WTC11 (cell line): ENCODE measurements at regions not wholly inside any gene's neighbourhood (a gene's known extent, or its start where the extent isn't known, plus 50 kb on each side); places are given as distances from the start of the nearest gene placed in this dataset.

Source experiments
- AR ChIP-seq: fragments of 250-450 bp; sonication (Bioruptor Pico); IDR thresholded peaks from 2 replicates; pipeline ENCODE4 v1.9.0; 2021; ENCODE audit warnings: mild to moderate bottlenecking
- ATF1 ChIP-seq: sonication (generic); formaldehyde crosslinking; IDR thresholded peaks from 2 replicates; pipeline ENCODE4 v1.8.1; 2023; ENCODE audit warnings: mild to moderate bottlenecking, moderate library complexity, missing genetic modification reagents
- ATF6 ChIP-seq: sonication (generic); formaldehyde crosslinking; IDR thresholded peaks from 2 replicates; pipeline ENCODE4 v1.8.1; 2023; ENCODE audit warnings: mild to moderate bottlenecking, missing genetic modification reagents
- CREM ChIP-seq: sonication (generic); formaldehyde crosslinking; IDR thresholded peaks from 2 replicates; pipeline ENCODE4 v1.8.1; 2022; ENCODE audit warnings: mild to moderate bottlenecking, missing genetic modification reagents, moderate library complexity
- CTCF ChIP-seq: fragments of 200-600 bp; IDR thresholded peaks from 2 replicates; pipeline ENCODE4 v1.8.0; 2022; ENCODE audit warnings: antibody characterized with exemption
- ESRRA ChIP-seq: sonication (generic); formaldehyde crosslinking; IDR thresholded peaks from 2 replicates; pipeline ENCODE4 v1.8.1; 2022; ENCODE audit warnings: mild to moderate bottlenecking, missing genetic modification reagents, borderline replicate concordance
- ETV6 ChIP-seq: sonication (generic); formaldehyde crosslinking; IDR thresholded peaks from 2 replicates; pipeline ENCODE4 v1.8.1; 2022; ENCODE audit warnings: mild to moderate bottlenecking, missing genetic modification reagents
- FOXP1 ChIP-seq: sonication (generic); formaldehyde crosslinking; IDR thresholded peaks from 2 replicates; pipeline ENCODE4 v1.8.0; 2022; ENCODE audit warnings: missing genetic modification reagents, mild to moderate bottlenecking, moderate library complexity, borderline replicate concordance
- FOXP4 ChIP-seq: sonication (generic); formaldehyde crosslinking; IDR thresholded peaks from 2 replicates; pipeline ENCODE4 v1.8.0; 2022; ENCODE audit warnings: mild to moderate bottlenecking, missing genetic modification reagents
- GTF2I ChIP-seq: fragments of 250-450 bp; sonication (Bioruptor Pico); conservative IDR thresholded peaks from 2 replicates; pipeline ENCODE4 v1.4.0; 2021; ENCODE audit warnings: mild to moderate bottlenecking
- IRF2 ChIP-seq: sonication (generic); formaldehyde crosslinking; IDR thresholded peaks from 2 replicates; pipeline ENCODE4 v1.8.0; 2022; ENCODE audit warnings: low read depth, missing genetic modification reagents, borderline replicate concordance
- JAZF1 ChIP-seq: fragments of 250-450 bp; sonication (Bioruptor Pico); IDR thresholded peaks from 2 replicates; pipeline ENCODE4 v1.9.0; 2021; ENCODE audit warnings: moderate library complexity, mild to moderate bottlenecking, inconsistent platforms
- KAT7 ChIP-seq: sonication (generic); formaldehyde crosslinking; IDR thresholded peaks from 2 replicates; pipeline ENCODE4 v1.8.1; 2023; ENCODE audit warnings: missing genetic modification reagents, mild to moderate bottlenecking, borderline replicate concordance
- MXD4 ChIP-seq: fragments of 250-450 bp; sonication (Bioruptor Pico); IDR thresholded peaks from 2 replicates; pipeline ENCODE4 v1.8.0; 2021; ENCODE audit warnings: mild to moderate bottlenecking, moderate library complexity, borderline replicate concordance
- NFATC4 ChIP-seq: fragments of 250-450 bp; sonication (Bioruptor Pico); IDR thresholded peaks from 2 replicates; pipeline ENCODE4 v1.9.0; 2021; ENCODE audit warnings: mild to moderate bottlenecking
- NFE2L1 ChIP-seq: sonication (generic); formaldehyde crosslinking; IDR thresholded peaks from 2 replicates; pipeline ENCODE4 v1.8.1; 2023; ENCODE audit warnings: missing genetic modification reagents
- NR1H2 ChIP-seq: sonication (generic); formaldehyde crosslinking; IDR thresholded peaks from 2 replicates; pipeline ENCODE4 v1.9.0; 2021; ENCODE audit warnings: mild to moderate bottlenecking, moderate library complexity, missing genetic modification reagents
- NR3C1 ChIP-seq: sonication (generic); formaldehyde crosslinking; conservative IDR thresholded peaks from 2 replicates; pipeline ENCODE4 v1.8.1; 2023; ENCODE audit warnings: low read depth, mild to moderate bottlenecking, missing genetic modification reagents
- RELA ChIP-seq: sonication (generic); formaldehyde crosslinking; IDR thresholded peaks from 2 replicates; pipeline ENCODE4 v1.8.1; 2022; ENCODE audit warnings: missing genetic modification reagents, mild to moderate bottlenecking, borderline replicate concordance
- RORB ChIP-seq: fragments of 250-450 bp; sonication (Bioruptor Pico); IDR thresholded peaks from 2 replicates; pipeline ENCODE4 v1.9.0; 2021; ENCODE audit warnings: mild to moderate bottlenecking
- SP1 ChIP-seq: sonication (generic); formaldehyde crosslinking; conservative IDR thresholded peaks from 2 replicates; pipeline ENCODE4 v1.8.1; 2022; ENCODE audit warnings: missing genetic modification reagents
- TCF7 ChIP-seq: sonication (generic); formaldehyde crosslinking; IDR thresholded peaks from 2 replicates; pipeline ENCODE4 v1.8.0; 2022; ENCODE audit warnings: mild to moderate bottlenecking, low read depth, missing genetic modification reagents, moderate library complexity
- ZBTB21 ChIP-seq: sonication (generic); formaldehyde crosslinking; IDR thresholded peaks from 2 replicates; pipeline ENCODE4 v1.8.1; 2023; ENCODE audit warnings: mild to moderate bottlenecking, missing genetic modification reagents, borderline replicate concordance
- ZNF232 ChIP-seq: sonication (generic); formaldehyde crosslinking; IDR thresholded peaks from 2 replicates; pipeline ENCODE4 v1.8.0; 2022; ENCODE audit warnings: mild to moderate bottlenecking, missing genetic modification reagents
- ZNF317 ChIP-seq: sonication (generic); formaldehyde crosslinking; IDR thresholded peaks from 2 replicates; pipeline ENCODE4 v1.8.1; 2023; ENCODE audit warnings: low read depth, mild to moderate bottlenecking, moderate library complexity, missing genetic modification reagents, borderline replicate concordance
- ZNF416 ChIP-seq: fragments of 250-450 bp; sonication (Bioruptor Pico); IDR thresholded peaks from 2 replicates; pipeline ENCODE4 v1.9.0; 2021; ENCODE audit warnings: mild to moderate bottlenecking, inconsistent platforms
- ZNF425 ChIP-seq: fragments of 250-450 bp; sonication (Bioruptor Pico); conservative IDR thresholded peaks from 2 replicates; pipeline ENCODE4 v1.9.0; 2021; ENCODE audit warnings: mild to moderate bottlenecking
- TF ChIP-seq, protein P1 (sequence below): fragments of 250-450 bp; sonication (Bioruptor Pico); IDR thresholded peaks from 2 replicates; pipeline ENCODE4 v1.9.0; 2021; ENCODE audit warnings: moderate library complexity, mild to moderate bottlenecking, inconsistent platforms, borderline replicate concordance
- TF ChIP-seq, protein P2 (sequence below): sonication (generic); formaldehyde crosslinking; IDR thresholded peaks from 2 replicates; pipeline ENCODE4 v1.8.0; 2022; ENCODE audit warnings: mild to moderate bottlenecking, missing genetic modification reagents
- TF ChIP-seq, protein P3 (sequence below): fragments of 250-450 bp; sonication (Bioruptor Pico); IDR thresholded peaks from 2 replicates; pipeline ENCODE4 v1.9.0; 2021; ENCODE audit warnings: mild to moderate bottlenecking

- TF ChIP-seq NR3C1 (CRISPR knock-in tag) (0 out of 2 replicates have a peak, but pooled peaks have one; percentile 51), FOXP1 (CRISPR knock-in tag) (no peak), ZBTB21 (CRISPR knock-in tag) (0 out of 2 replicates have a peak, but pooled peaks have one; percentile 43), JAZF1 (CRISPR knock-in tag) (no peak), ZNF425 (no peak), NR1H2 (CRISPR knock-in tag) (no peak), AR (CRISPR knock-in tag) (no peak), IRF2 (no peak), ZNF416 (CRISPR knock-in tag) (no peak), ATF1 (CRISPR knock-in tag) (no peak), TCF7 (CRISPR knock-in tag) (no peak), NFATC4 (no peak), RELA (CRISPR knock-in tag) (no peak), ZNF317 (CRISPR knock-in tag) (no peak), RORB (no peak), ZNF232 (CRISPR knock-in tag) (no peak), SP1 (CRISPR knock-in tag) (no peak), CREM (CRISPR knock-in tag) (no peak), CTCF (peak; percentile 76), KAT7 (CRISPR knock-in tag) (no peak), ETV6 (CRISPR knock-in tag) (peak; percentile 38; the same call in 1 of the 2 replicates), ESRRA (CRISPR knock-in tag) (no peak), GTF2I (CRISPR knock-in tag) (no peak), ATF6 (CRISPR knock-in tag) (no peak), FOXP4 (CRISPR knock-in tag) (no peak), MXD4 (no peak), NFE2L1 (no peak)
- TF ChIP-seq, protein P1, sequence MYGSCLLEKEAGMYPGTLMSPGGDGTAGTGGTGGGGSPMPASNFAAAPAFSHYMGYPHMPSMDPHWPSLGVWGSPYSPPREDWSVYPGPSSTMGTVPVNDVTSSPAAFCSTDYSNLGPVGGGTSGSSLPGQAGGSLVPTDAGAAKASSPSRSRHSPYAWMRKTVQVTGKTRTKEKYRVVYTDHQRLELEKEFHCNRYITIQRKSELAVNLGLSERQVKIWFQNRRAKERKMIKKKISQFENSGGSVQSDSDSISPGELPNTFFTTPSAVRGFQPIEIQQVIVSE (CRISPR knock-in tag): no peak
- TF ChIP-seq, protein P2, sequence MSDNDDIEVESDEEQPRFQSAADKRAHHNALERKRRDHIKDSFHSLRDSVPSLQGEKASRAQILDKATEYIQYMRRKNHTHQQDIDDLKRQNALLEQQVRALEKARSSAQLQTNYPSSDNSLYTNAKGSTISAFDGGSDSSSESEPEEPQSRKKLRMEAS: no peak
- TF ChIP-seq, protein P3, sequence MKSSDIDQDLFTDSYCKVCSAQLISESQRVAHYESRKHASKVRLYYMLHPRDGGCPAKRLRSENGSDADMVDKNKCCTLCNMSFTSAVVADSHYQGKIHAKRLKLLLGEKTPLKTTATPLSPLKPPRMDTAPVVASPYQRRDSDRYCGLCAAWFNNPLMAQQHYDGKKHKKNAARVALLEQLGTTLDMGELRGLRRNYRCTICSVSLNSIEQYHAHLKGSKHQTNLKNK: no peak
These were observed 102.0 kb downstream of the HIF1AN start (continued) for GRCh38 chr10:100637785-100638184.
